GM10266 (cell line): ENCODE measurements at regions not wholly inside any gene's neighbourhood (a gene's known extent, or its start where the extent isn't known, plus 50 kb on each side); places are given as distances from the start of the nearest gene placed in this dataset.
"Not testable (repeated sequence)": the region's sequence is repeated elsewhere in the genome, so short reads cannot be mapped to it uniquely, and the experiment has no call there.

ENCODE experiments used
- DNase-seq: peaks from one replicate; pipeline ENCODE4 v3.0.0; 2012; ENCODE audit errors: extremely low spot score
- CTCF ChIP-seq: IDR thresholded peaks from 2 replicates; pipeline ENCODE4 v1.5.1; 2012; ENCODE audit warnings: mild to moderate bottlenecking, low read depth; ENCODE audit not compliant: control insufficient read depth, insufficient read depth; ENCODE audit errors: missing control alignments

GRCh38 chr9:14994738-14995137, 84.5 kb upstream of the FREM1 start:
- no peak for DNase-seq
- TF ChIP-seq CTCF = no peak

GRCh38 chr9:14993901-14994554, 83.8 kb upstream of the FREM1 start:
- no peak for TF ChIP-seq CTCF
- no peak for DNase-seq

GRCh38 chr9:14993061-14993800, 83.0 kb upstream of the FREM1 start:
- no peak for DNase-seq
- no peak for TF ChIP-seq CTCF

- no peak for TF ChIP-seq CTCF
- no peak for DNase-seq
These were observed 82.3 kb upstream of the FREM1 start for GRCh38 chr9:14992516-14992915.

- DNase-seq = no peak
- TF ChIP-seq CTCF = no peak
These were observed 81.9 kb upstream of the FREM1 start for GRCh38 chr9:14992081-14992480.

- DNase-seq = not testable (repeated sequence)
These were observed 80.4 kb upstream of the FREM1 start for GRCh38 chr9:14990647-14991046.

GRCh38 chr9:14989811-14990210, 79.6 kb upstream of the FREM1 start:
- DNase-seq = no peak
- no peak for TF ChIP-seq CTCF

- DNase-seq = not testable (repeated sequence)
These were observed 79.1 kb upstream of the FREM1 start for GRCh38 chr9:14989336-14989735.
